GM23338 (cell line): ENCODE measurements at regions not wholly inside any gene's neighbourhood (a gene's known extent, or its start where the extent isn't known, plus 50 kb on each side); places are given as distances from the start of the nearest gene placed in this dataset.

Experiments
- ATAC-seq: fragments of 200-7000 bp; cut with Tn5 transposase; 3 replicates; pipeline ENCODE4 v1.9.1; 2020
- DNase-seq: peaks from one replicate; pipeline ENCODE4 v3.0.0-alpha.2; 2015; ENCODE audit warnings: low spot score
- H2AFZ ChIP-seq: fragments of 200-600 bp; sonication (generic); 2 replicates; pipeline ENCODE4 v1.8.0; 2016; ENCODE audit warnings: antibody characterized with exemption, mild to moderate bottlenecking, moderate library complexity
- H3F3A ChIP-seq: fragments of 200-600 bp; sonication (generic); replicated peaks from 2 replicates; pipeline ENCODE4 v1.8.0; 2017; ENCODE audit warnings: antibody characterized with exemption, mixed run types, low read depth
- H3K27ac ChIP-seq: fragments of 200-600 bp; sonication (generic); 2 replicates; pipeline ENCODE4 v1.6.1; 2016; ENCODE audit warnings: low read depth
- H3K27me3 ChIP-seq: fragments of 200-600 bp; sonication (generic); 2 replicates; pipeline ENCODE4 v1.8.0; 2016; ENCODE audit warnings: mild to moderate bottlenecking, mixed run types, moderate library complexity; ENCODE audit not compliant: insufficient read depth
- H3K36me3 ChIP-seq: fragments of 200-600 bp; sonication (generic); 2 replicates; pipeline ENCODE4 v1.8.0; 2016; ENCODE audit warnings: mild to moderate bottlenecking; ENCODE audit not compliant: insufficient read depth
- H3K4me1 ChIP-seq: fragments of 200-600 bp; sonication (generic); 2 replicates; pipeline ENCODE4 v1.8.0; 2016; ENCODE audit warnings: mild to moderate bottlenecking, moderate library complexity; ENCODE audit not compliant: insufficient read depth
- H3K4me2 ChIP-seq: fragments of 200-600 bp; sonication (generic); 2 replicates; pipeline ENCODE4 v1.7.1; 2017; ENCODE audit warnings: mixed run types
- H3K4me3 ChIP-seq: fragments of 200-600 bp; sonication (generic); 2 replicates; pipeline ENCODE4 v1.6.1; 2016; ENCODE audit warnings: mixed run types
- H3K79me2 ChIP-seq: fragments of 200-600 bp; sonication (generic); replicated peaks from 2 replicates; pipeline ENCODE4 v1.8.0; 2017; ENCODE audit warnings: mild to moderate bottlenecking; ENCODE audit not compliant: insufficient read depth
- H3K9me2 ChIP-seq: fragments of 200-600 bp; sonication (generic); 2 replicates; pipeline ENCODE4 v1.8.0; 2017; ENCODE audit not compliant: insufficient read depth
- H4K20me1 ChIP-seq: fragments of 200-600 bp; sonication (generic); replicated peaks from 2 replicates; pipeline ENCODE4 v1.8.0; 2017; ENCODE audit warnings: mild to moderate bottlenecking; ENCODE audit not compliant: insufficient read depth
- H3K27ac Mint-ChIP-seq: 2 replicates; pipeline ENCODE4 v1.8.0; 2020; ENCODE audit warnings: inconsistent platforms, mild to moderate bottlenecking, moderate library complexity, mixed read lengths
- H3K27me3 Mint-ChIP-seq: 3 replicates; pipeline ENCODE4 v1.8.0; 2022; ENCODE audit warnings: low read depth, mild to moderate bottlenecking, moderate library complexity, mixed read lengths, inconsistent platforms; ENCODE audit not compliant: insufficient read depth, poor library complexity
- H3K36me3 Mint-ChIP-seq: 3 replicates; pipeline ENCODE4 v1.8.0; 2021; ENCODE audit warnings: low read depth, mild to moderate bottlenecking, inconsistent platforms, moderate library complexity, mixed read lengths
- H3K4me1 Mint-ChIP-seq: 3 replicates; pipeline ENCODE4 v1.8.0; 2020; ENCODE audit warnings: mild to moderate bottlenecking, inconsistent platforms, mixed read lengths
- H3K4me3 Mint-ChIP-seq: 3 replicates; pipeline ENCODE4 v1.8.0; 2021; ENCODE audit warnings: moderate library complexity, mild to moderate bottlenecking, inconsistent platforms, mixed read lengths
- H3K9me3 Mint-ChIP-seq: 3 replicates; pipeline ENCODE4 v1.8.0; 2020; ENCODE audit warnings: moderate library complexity, mild to moderate bottlenecking, inconsistent platforms, mixed read lengths
- CREB1 ChIP-seq: fragments of 250-450 bp; sonication (Bioruptor Pico); IDR thresholded peaks from 2 replicates; pipeline ENCODE4 v1.5.0; 2020; ENCODE audit warnings: low read depth, mild to moderate bottlenecking, moderate library complexity
- EZH2 ChIP-seq: fragments of 200-600 bp; sonication (generic); IDR thresholded peaks from one replicate; pipeline ENCODE4 v1.8.0; 2017; ENCODE audit warnings: antibody characterized with exemption, mild to moderate bottlenecking, low read depth; ENCODE audit not compliant: unreplicated experiment
- EZH2phosphoT487 ChIP-seq: fragments of 200-600 bp; sonication (generic); IDR thresholded peaks from one replicate; pipeline ENCODE4 v1.8.1; 2018; ENCODE audit warnings: antibody characterized with exemption; ENCODE audit not compliant: unreplicated experiment
- JUNB ChIP-seq: IDR thresholded peaks from one replicate; pipeline ENCODE4 v1.6.1; 2016; ENCODE audit warnings: antibody characterized with exemption; ENCODE audit not compliant: unreplicated experiment
- POLR2AphosphoS5 ChIP-seq: IDR thresholded peaks from 2 replicates; pipeline ENCODE4 v1.6.1; 2016; ENCODE audit warnings: antibody characterized with exemption, low read depth
- STAT1 ChIP-seq: IDR thresholded peaks from one replicate; pipeline ENCODE4 v1.6.1; 2016; ENCODE audit warnings: antibody characterized with exemption; ENCODE audit not compliant: unreplicated experiment
- ZNF114 ChIP-seq: fragments of 250-450 bp; sonication (Bioruptor Pico); IDR thresholded peaks from 2 replicates; pipeline ENCODE4 v1.5.0; 2020; ENCODE audit warnings: mild to moderate bottlenecking, moderate library complexity
- ZNF331 ChIP-seq: fragments of 250-450 bp; sonication (Bioruptor Pico); IDR thresholded peaks from 2 replicates; pipeline ENCODE4 v1.5.0; 2020; ENCODE audit warnings: low read depth, mild to moderate bottlenecking, moderate library complexity
- TF ChIP-seq, protein P1 (sequence below): IDR thresholded peaks from 2 replicates; pipeline ENCODE4 v1.6.1; 2016; ENCODE audit warnings: antibody characterized with exemption
- TF ChIP-seq, protein P2 (sequence below): fragments of 250-450 bp; sonication (Bioruptor Pico); IDR thresholded peaks from 2 replicates; pipeline ENCODE4 v1.5.0; 2020; ENCODE audit warnings: mild to moderate bottlenecking, moderate library complexity
- TF ChIP-seq, protein P3 (sequence below), 2 experiments: fragments of 200-600 bp in 1 of 2; sonication (generic) in 1 of 2; conservative IDR thresholded peaks; 2 replicates each; pipeline versions ENCODE4 v1.5.1 to v1.6.1; 2016 to 2017; ENCODE audit warnings: antibody characterized with exemption in 2 of 2, low read depth in 2 of 2, mild to moderate bottlenecking in 2 of 2, moderate library complexity in 1 of 2
- TF ChIP-seq, protein P4 (sequence below): IDR thresholded peaks from one replicate; pipeline ENCODE4 v1.6.1; 2018; ENCODE audit warnings: antibody characterized with exemption; ENCODE audit not compliant: unreplicated experiment

DNA sequence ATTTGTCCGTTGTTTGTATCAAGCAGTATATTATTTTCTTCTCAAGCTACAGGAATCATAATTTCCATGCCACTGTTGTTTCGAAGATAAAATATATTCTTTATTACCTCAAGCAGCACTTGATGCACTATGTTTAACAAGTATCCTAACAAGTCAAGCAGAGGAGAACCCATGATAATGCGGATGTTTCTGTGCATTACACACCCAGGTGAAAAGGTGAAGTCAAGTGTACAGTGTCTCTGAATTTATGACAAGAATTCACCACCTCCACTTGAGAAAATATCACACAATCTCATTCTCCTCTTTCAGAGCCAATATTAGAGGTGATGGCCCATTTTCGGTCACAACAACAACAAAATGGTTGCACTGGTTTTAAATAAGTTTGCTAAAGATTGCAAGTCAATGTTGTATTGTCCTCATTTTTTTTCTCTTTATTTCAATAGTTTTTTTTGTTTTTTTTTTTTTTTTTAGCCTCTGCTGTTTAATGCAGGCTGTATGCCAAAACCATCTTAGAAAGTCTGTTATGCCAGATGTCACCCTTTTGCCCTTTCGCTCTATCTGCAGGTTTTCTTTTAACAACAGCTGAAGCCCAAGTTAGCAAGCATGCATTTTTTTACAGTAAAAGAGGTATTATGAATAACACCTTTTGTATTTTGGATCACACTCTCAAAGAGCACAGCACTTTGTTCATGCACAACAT is 568.7 kb upstream of the LRRN3 start:
- ATAC-seq = no peak

More for the DNA sequence above, 568.7 kb upstream of the LRRN3 start:
- H3K36me3 ChIP-seq = no peaks in the 10 kb centered on the region
- Mint-ChIP-seq H3K4me3 (no peak overlapping the region), H3K4me1 (no peaks in the 10 kb centered on the region; the same call in 2 of the 3 replicates), H3K27me3 (peaks cover 2% of the 10 kb centered on the region), H3K9me3 (peaks cover 23% of the 10 kb centered on the region), H3K36me3 (peaks cover 9% of the 10 kb centered on the region), H3K27ac (0 out of 2 replicates have a peak overlapping the region, but pooled peaks have one; percentile 41)
- H3K4me2 ChIP-seq = no peak overlapping the region
- no peak overlapping the region for H3K27ac ChIP-seq
- TF ChIP-seq ZNF331 (CRISPR knock-in tag) (no peak), EZH2phosphoT487 (no peak), EZH2 (no peak), STAT1 (no peak), JUNB (no peak), ZNF114 (CRISPR knock-in tag) (no peak), POLR2AphosphoS5 (no peak), CREB1 (no peak)
- TF ChIP-seq, protein P1, sequence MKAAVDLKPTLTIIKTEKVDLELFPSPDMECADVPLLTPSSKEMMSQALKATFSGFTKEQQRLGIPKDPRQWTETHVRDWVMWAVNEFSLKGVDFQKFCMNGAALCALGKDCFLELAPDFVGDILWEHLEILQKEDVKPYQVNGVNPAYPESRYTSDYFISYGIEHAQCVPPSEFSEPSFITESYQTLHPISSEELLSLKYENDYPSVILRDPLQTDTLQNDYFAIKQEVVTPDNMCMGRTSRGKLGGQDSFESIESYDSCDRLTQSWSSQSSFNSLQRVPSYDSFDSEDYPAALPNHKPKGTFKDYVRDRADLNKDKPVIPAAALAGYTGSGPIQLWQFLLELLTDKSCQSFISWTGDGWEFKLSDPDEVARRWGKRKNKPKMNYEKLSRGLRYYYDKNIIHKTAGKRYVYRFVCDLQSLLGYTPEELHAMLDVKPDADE = no peak
- TF ChIP-seq, protein P2, sequence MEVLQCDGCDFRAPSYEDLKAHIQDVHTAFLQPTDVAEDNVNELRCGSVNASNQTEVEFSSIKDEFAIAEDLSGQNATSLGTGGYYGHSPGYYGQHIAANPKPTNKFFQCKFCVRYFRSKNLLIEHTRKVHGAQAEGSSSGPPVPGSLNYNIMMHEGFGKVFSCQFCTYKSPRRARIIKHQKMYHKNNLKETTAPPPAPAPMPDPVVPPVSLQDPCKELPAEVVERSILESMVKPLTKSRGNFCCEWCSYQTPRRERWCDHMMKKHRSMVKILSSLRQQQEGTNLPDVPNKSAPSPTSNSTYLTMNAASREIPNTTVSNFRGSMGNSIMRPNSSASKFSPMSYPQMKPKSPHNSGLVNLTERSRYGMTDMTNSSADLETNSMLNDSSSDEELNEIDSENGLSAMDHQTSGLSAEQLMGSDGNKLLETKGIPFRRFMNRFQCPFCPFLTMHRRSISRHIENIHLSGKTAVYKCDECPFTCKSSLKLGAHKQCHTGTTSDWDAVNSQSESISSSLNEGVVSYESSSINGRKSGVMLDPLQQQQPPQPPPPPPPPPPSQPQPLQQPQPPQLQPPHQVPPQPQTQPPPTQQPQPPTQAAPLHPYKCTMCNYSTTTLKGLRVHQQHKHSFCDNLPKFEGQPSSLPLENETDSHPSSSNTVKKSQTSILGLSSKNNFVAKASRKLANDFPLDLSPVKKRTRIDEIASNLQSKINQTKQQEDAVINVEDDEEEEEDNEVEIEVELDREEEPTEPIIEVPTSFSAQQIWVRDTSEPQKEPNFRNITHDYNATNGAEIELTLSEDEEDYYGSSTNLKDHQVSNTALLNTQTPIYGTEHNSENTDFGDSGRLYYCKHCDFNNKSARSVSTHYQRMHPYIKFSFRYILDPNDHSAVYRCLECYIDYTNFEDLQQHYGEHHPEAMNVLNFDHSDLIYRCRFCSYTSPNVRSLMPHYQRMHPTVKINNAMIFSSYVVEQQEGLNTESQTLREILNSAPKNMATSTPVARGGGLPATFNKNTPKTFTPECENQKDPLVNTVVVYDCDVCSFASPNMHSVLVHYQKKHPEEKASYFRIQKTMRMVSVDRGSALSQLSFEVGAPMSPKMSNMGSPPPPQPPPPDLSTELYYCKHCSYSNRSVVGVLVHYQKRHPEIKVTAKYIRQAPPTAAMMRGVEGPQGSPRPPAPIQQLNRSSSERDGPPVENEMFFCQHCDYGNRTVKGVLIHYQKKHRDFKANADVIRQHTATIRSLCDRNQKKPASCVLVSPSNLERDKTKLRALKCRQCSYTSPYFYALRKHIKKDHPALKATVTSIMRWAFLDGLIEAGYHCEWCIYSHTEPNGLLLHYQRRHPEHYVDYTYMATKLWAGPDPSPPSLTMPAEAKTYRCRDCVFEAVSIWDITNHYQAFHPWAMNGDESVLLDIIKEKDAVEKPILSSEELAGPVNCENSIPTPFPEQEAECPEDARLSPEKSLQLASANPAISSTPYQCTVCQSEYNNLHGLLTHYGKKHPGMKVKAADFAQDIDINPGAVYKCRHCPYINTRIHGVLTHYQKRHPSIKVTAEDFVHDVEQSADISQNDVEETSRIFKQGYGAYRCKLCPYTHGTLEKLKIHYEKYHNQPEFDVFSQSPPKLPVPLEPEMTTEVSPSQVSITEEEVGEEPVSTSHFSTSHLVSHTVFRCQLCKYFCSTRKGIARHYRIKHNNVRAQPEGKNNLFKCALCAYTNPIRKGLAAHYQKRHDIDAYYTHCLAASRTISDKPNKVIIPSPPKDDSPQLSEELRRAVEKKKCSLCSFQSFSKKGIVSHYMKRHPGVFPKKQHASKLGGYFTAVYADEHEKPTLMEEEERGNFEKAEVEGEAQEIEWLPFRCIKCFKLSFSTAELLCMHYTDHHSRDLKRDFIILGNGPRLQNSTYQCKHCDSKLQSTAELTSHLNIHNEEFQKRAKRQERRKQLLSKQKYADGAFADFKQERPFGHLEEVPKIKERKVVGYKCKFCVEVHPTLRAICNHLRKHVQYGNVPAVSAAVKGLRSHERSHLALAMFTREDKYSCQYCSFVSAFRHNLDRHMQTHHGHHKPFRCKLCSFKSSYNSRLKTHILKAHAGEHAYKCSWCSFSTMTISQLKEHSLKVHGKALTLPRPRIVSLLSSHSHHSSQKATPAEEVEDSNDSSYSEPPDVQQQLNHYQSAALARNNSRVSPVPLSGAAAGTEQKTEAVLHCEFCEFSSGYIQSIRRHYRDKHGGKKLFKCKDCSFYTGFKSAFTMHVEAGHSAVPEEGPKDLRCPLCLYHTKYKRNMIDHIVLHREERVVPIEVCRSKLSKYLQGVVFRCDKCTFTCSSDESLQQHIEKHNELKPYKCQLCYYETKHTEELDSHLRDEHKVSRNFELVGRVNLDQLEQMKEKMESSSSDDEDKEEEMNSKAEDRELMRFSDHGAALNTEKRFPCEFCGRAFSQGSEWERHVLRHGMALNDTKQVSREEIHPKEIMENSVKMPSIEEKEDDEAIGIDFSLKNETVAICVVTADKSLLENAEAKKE (CRISPR knock-in tag) = no peak
- TF ChIP-seq, protein P3, sequence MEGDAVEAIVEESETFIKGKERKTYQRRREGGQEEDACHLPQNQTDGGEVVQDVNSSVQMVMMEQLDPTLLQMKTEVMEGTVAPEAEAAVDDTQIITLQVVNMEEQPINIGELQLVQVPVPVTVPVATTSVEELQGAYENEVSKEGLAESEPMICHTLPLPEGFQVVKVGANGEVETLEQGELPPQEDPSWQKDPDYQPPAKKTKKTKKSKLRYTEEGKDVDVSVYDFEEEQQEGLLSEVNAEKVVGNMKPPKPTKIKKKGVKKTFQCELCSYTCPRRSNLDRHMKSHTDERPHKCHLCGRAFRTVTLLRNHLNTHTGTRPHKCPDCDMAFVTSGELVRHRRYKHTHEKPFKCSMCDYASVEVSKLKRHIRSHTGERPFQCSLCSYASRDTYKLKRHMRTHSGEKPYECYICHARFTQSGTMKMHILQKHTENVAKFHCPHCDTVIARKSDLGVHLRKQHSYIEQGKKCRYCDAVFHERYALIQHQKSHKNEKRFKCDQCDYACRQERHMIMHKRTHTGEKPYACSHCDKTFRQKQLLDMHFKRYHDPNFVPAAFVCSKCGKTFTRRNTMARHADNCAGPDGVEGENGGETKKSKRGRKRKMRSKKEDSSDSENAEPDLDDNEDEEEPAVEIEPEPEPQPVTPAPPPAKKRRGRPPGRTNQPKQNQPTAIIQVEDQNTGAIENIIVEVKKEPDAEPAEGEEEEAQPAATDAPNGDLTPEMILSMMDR (conservative IDR thresholded peaks at IDR 0.05; ENCODE audit: low read depth in 2 of 2) = no peak
- TF ChIP-seq, protein P4, sequence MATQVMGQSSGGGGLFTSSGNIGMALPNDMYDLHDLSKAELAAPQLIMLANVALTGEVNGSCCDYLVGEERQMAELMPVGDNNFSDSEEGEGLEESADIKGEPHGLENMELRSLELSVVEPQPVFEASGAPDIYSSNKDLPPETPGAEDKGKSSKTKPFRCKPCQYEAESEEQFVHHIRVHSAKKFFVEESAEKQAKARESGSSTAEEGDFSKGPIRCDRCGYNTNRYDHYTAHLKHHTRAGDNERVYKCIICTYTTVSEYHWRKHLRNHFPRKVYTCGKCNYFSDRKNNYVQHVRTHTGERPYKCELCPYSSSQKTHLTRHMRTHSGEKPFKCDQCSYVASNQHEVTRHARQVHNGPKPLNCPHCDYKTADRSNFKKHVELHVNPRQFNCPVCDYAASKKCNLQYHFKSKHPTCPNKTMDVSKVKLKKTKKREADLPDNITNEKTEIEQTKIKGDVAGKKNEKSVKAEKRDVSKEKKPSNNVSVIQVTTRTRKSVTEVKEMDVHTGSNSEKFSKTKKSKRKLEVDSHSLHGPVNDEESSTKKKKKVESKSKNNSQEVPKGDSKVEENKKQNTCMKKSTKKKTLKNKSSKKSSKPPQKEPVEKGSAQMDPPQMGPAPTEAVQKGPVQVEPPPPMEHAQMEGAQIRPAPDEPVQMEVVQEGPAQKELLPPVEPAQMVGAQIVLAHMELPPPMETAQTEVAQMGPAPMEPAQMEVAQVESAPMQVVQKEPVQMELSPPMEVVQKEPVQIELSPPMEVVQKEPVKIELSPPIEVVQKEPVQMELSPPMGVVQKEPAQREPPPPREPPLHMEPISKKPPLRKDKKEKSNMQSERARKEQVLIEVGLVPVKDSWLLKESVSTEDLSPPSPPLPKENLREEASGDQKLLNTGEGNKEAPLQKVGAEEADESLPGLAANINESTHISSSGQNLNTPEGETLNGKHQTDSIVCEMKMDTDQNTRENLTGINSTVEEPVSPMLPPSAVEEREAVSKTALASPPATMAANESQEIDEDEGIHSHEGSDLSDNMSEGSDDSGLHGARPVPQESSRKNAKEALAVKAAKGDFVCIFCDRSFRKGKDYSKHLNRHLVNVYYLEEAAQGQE = no peak
- peak overlapping the region; percentile 8; the same call in 1 of the 2 replicates for H2AFZ ChIP-seq
- H4K20me1 ChIP-seq = no peaks in the 10 kb centered on the region
- no peaks in the 10 kb centered on the region for H3K27me3 ChIP-seq
- no peaks in the 10 kb centered on the region for H3F3A ChIP-seq
- peaks cover 14% of the 10 kb centered on the region; the same call in 1 of the 2 replicates for H3K9me2 ChIP-seq
- H3K4me3 ChIP-seq = no peak overlapping the region
- H3K79me2 ChIP-seq = no peaks in the 10 kb centered on the region
- no peaks in the 10 kb centered on the region for H3K4me1 ChIP-seq
- DNase-seq = no peak
